ENCODE measurements at regions not wholly inside any gene's neighbourhood (a gene's known extent, or its start where the extent isn't known, plus 50 kb on each side); places are given as distances from the start of the nearest gene placed in this dataset.
"Not testable (repeated sequence)": the region's sequence is repeated elsewhere in the genome, so short reads cannot be mapped to it uniquely, and the experiment has no call there.

DNA sequence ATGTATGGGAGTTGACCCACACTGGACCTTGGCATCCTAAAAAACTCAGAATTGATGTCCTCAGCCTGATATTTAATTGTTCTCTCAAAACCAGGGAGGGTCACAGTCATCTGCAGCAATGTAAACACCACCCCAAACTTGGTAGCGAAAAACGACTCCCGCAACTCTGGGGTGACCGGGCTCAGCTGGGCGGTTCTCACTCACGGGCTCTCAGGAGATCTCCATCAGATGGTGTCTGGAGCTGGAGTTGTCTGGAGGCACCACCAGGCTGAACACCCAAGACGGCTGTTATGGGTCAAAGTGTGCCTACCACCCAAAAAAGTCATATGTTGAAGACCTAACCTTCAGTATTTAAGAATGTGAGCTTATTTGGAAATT is 50.9 kb upstream of the NXT1 start:
- no peak for DNase-seq

GRCh38 chr20:23298926-23299672 is 51.5 kb upstream of the NXT1 start:
- DNase-seq, result no peak

GRCh38 chr20:23298155-23298554 is 52.4 kb upstream of the NXT1 start:
- DNase-seq, result no peak

- no peak for DNase-seq
Observed at GRCh38 chr20:23296841-23297701, 53.5 kb upstream of the NXT1 start.

- no peak for DNase-seq
Observed at GRCh38 chr20:23295934-23296333, 54.7 kb upstream of the NXT1 start.

- no peak for DNase-seq
Observed at GRCh38 chr20:23294671-23295070, 55.9 kb upstream of the NXT1 start.

- DNase-seq, result no peak
Observed at GRCh38 chr20:23294166-23294565, 56.4 kb upstream of the NXT1 start.

DNA sequence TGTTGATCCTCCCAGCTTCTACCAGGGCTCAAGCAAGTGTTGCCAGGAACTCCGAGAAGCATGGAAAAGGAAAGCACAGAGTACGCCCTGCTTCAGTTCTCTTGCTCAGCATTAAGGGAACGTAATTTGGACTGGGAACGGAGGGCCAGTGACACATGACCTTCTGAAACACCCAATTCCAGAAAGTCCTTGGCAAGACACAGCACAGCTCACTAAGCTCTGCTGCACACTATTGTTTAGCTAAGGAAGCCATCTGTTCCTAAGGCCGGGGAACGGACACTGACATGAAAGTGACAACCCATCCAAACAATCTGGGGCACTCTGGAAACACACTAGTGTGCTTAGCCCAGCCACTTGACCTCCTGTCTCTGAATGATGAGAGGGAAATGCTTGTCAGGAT is 56.9 kb upstream of the NXT1 start:
- no peak for DNase-seq

DNA sequence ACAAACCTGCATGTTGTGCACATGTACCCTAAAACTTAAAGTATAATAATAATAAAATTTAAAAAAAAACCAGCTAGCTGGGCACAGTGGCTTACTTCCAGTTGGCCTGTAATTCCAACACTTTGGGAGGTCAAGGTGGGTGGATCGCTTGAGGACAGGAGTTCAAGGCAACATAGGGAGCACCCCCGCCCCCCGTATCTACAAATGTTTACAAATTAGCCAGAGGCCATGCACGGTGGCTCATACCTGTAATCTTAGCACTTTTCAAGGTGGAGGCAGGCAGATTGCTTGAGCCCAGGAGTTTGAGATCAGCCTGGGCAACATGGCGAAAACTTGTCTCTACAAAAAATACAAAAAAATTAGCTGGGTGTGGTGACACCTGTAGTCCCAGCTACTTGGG is 58.3 kb upstream of the NXT1 start:
- DNase-seq, result not testable (repeated sequence)

DNA sequence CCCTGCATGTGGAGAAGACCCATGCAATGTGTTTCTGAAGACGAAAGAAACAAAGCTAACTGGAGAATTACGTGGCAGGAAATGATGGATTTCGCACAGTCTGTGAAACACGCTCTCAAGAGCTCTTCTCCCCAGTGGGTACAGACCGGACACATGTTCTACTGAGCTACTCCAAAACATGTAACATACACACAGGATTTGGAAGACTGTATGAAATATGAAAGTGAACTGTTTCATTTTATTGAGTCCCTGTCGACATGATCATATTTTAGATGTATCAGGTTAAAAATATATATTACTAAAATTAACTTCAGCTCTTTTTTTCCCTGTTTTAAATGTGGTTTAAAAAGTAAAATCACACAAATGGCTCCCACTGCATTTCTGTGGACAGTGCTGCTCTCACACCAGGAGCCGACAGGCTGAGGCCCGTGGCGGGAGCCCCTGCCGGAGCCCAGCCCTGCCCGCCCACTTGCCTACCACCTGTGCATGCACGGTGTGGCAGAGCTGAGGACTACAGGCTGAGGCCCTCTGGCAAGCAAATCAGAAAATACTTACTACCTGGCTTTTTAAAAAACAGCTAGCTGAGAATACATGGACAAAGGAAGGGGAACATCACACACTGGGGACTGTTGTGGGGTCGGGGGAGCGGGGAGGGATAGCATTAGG is 58.9 kb upstream of the NXT1 start:
- DNase-seq, result no peak

DNA sequence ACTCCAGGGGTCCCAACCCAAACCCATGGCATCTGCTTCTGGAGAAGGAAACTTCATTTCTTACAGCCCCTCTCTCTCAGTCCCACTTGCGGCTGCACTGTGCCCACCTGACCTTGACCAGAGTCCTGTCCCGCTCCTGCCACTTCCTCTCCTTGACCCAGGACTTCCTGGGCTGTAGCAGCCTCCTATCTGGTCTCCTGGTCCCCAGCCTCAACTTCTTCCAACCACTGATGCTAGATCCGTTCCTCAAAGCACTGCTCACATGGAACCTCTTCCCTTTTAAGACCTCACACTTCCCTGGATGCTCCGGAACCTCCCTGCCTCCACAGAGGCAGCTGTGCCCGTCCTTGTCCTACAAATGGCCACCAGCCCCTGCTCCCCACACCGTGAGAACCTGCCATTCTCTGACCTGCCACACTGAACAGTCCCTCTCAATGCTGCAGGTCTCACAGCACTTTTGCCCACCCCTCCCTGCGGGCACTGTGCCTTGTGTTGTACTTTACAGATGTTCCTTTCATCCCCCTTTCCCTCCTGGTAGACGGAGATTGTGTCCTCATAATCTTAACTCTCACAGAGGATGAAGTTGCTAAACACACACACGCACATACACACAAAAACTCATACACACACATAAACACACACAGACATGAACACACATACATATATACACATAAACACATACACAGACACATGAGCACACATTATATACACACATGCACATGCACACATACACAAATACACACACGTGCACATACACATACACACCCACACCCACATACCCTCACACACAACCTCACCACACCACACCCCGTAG is 59.6 kb upstream of the NXT1 start:
- no peak for DNase-seq

GRCh38 chr20:23289724-23290395 is 60.7 kb upstream of the NXT1 start:
- DNase-seq, result no peak

GRCh38 chr20:23289249-23289648 is 61.3 kb upstream of the NXT1 start:
- DNase-seq, result no peak

GRCh38 chr20:23287354-23288190 is 63.0 kb upstream of the NXT1 start:
- no peak for DNase-seq

GRCh38 chr20:23286346-23286745 is 64.2 kb upstream of the NXT1 start:
- DNase-seq, result no peak

GRCh38 chr20:23285536-23285935 is 65.1 kb upstream of the NXT1 start:
- no peak for DNase-seq

DNA sequence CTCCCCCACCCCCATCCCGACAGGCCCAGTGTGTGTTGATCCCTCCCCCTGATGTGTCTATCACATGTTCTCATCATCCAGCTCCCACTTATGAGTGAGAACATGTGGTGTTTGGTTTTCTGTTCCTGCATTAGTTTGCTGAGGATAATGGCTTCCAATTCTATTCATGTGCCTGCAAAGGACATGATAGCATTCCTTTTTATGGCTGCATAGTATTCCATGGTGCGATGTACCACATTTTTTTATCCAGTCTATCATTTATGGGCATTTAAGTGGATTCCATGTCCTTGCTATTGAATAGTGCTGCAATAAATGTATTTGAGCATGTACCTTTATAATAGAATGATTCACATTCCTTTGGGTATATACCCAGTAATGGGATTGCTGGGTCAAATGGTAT is 66.6 kb upstream of the NXT1 start:
- DNase-seq, result no peak

DNA sequence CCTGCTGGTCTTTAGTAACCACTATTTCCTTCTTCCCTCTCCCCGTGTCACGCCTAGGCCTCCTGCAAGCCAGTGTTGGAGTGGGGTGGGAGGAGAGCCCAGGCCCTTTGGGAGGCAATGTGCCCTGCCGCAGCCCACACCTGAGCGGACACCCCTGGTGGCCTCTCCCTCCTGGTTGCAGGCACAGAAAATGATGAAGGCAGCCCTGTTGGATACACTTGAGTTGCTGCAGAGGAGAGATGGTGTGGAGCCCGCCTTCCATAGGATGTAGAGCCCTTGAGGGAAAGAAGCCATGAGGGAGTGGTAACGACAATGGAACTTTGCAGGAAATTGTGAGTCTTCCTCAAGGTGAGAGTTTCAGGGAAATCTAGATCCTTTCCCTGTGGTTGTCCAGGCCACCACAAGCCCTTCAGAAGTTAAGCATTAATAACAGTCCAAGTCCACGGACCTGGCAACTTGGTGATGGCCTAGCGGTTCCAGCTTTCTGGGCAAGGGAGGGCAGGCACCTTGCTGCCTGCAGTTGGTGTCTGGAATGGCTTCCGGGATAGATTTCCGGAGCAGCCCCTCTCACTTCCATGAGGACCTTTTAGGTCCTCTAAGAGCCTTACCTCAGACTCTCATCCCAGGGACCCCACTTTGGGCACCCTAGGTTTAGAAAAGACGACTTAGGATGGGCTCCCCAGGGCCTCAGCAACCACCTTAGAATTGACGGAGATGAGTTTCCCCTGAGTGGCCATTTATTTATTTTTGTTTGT is 67.3 kb upstream of the NXT1 start:
- DNase-seq, result no peak

GRCh38 chr20:23282546-23282945 is 68.0 kb upstream of the NXT1 start:
- no peak for DNase-seq

- DNase-seq, result no peak
Observed at GRCh38 chr20:23282111-23282510, 68.5 kb upstream of the NXT1 start.

- DNase-seq, result no peak
Observed at GRCh38 chr20:23279836-23280235, 70.8 kb upstream of the NXT1 start.
